D341Med (cell line): ENCODE measurements at regions not wholly inside any gene's neighbourhood (a gene's known extent, or its start where the extent isn't known, plus 50 kb on each side); places are given as distances from the start of the nearest gene placed in this dataset.
"Not testable (repeated sequence)": the region's sequence is repeated elsewhere in the genome, so short reads cannot be mapped to it uniquely, and the experiment has no call there.

Experiments used
- DNase-seq: peaks from one replicate; pipeline ENCODE4 v3.0.0; 2012; ENCODE audit warnings: low spot score

DNA sequence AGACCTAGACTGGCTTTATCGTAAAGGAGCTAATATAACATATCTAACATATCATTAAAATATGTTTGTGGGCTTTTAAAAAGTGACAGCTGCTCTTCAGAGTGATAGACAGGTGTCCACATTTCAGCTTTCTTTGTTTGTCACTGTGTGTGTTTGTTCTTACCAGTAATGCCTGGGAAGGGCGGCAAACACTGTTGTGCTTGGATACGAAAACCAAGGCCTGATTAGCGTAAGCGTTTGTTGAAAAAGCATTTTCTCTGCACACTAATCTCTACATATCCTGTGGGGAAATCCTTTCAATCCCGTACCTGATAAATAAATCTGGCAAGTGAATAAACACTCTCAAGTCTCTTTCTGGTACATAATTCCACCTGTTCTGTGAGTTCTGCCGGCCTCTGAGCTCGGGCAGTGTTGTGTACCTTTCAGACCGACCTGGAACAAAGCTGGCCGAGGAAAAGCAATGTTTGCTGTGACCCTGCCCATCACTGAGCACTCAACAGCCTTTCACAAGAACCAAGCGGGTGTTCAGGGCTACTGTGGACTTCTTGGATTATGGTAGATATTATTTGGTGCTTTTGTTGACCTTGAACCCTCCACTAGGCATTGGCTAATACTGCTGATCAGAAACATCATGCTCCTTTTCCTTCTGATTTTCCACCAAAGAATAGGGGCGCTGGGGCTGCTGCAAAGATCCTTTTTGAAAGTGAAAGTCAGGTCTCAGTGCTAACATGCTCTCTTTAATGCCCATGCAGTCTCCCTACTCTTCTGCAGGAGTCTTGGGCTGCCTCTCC lies 100.4 kb downstream of the CD83 start:
- DNase-seq: no peak

DNA sequence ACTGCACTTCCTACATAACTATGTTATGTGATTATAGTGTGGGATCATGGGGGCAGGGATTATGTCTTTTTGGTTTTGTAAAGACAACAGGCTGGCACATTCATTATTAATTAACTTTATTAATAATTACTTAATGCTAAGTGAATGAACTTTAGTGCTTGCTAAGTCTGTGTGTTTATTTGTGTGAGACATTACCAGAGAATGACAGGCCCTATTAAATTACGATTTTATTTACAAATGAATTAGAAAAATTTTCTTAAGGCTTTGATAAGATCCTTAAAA lies 100.9 kb downstream of the CD83 start:
- DNase-seq: no peak

DNA sequence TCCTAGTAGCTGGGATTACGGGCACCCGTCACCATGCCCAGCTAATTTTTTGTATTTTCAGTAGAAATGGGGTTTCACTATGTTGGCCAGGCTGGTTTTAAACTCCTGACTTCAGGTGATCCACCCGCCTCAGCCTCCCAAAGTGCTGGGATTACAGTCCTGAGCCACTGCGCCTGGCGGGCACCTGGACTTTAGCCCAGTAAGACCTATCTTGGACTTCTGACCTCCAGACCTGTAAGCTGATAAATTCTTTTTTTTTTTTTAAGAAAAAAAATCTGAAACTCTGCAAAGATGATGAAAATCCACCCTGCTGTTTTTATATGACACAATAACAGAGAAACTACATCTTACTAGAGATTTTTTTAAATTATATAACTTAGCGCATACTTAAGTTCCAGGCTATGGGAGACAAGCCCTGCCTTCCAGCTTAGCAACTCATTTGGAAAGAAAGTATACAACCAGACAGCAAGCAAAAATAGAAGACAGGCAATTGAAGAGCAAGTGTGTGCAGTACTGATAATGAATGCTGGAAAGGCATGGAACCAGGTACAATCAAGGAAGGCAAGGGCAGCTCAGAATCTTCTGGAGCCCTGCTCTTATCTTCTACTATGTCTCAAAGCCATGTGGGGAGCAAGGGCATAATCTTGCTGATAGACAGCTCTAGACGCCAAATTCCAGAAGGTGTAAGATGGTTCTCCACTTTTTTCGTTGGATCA lies 104.2 kb downstream of the CD83 start:
- DNase-seq: no peak

DNA sequence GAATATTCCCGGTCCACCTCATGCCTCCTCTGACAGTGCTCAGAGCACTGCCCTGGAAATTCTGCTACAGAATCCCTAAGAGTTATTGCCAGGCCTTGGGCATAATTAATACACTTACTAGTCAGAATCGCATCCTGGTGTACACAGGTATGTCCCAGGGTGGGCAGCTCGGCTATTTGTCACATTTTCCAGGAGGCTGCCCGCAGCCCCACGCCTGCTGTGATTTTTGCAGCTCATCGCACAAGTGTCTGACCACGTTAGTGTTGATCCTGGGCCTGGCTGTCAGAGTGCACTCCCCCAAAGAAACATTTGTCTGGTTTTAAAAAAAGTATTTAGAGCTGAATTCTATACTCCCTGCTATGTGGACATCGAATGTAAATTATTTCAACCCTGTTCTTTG lies 105.4 kb downstream of the CD83 start:
- DNase-seq: no peak

DNA sequence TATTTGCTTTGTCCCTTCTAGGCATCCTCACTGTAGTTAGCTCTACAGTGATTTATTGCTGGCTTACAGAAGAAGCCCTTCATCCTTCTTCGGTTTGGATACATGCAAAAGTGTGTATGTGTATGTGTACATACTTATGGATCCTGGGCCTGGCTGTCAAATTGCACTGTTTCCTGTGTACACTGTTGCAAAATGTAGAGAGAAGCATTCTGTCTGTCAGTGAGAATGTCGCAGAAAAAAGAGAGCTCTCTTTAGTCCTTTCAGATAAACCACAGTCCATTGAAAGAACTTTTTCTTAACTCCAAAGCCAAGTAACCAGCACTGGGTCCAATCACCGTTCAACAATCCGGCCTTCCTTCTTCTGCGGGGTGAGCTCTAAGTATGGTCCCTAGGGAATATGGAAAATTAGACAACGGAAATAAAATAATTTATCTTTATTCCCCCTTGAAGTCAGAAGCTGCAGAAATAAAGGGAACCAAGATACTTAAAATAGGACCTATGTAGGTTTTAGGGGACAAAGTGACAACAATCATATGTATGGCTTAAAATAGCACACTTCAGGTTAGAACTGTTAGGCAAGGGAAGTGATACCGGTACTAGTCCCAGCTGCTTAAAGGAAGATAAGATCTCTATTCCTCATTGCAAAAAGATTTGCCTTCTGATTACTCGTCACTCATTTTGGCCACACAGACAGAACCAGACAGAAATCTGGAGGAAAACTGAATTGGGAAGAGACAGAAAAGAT lies 107.0 kb downstream of the CD83 start:
- no peak for DNase-seq

DNA sequence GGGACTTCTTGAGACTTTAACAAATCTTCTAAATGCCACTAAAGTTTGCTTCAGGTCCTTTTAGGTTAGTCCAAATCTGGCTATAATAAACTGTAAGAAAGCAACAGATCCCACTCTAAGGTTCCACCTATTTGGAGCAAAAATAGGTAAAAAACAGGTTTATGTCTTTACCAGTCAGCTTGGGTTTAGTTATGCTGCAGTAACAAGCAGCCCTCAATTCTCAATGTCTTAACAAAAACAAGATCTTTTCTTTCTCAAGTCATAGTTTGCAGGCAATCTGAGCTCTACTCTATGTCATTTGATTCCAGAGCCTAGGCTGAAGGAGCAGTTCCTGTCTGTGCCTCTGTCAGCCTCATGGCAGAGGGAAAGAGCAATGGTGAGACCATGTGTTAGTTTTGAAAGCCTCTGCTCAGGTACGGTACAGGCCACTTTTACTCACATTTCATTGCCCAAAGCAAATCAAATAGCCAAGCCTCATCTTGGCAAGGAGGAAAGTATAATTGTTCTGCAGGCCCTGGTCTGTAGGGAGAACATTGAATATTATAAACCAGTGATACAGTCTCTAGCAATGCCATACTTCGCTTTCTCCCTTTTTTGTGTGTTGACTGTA lies 108.6 kb downstream of the CD83 start:
- DNase-seq: no peak

DNA sequence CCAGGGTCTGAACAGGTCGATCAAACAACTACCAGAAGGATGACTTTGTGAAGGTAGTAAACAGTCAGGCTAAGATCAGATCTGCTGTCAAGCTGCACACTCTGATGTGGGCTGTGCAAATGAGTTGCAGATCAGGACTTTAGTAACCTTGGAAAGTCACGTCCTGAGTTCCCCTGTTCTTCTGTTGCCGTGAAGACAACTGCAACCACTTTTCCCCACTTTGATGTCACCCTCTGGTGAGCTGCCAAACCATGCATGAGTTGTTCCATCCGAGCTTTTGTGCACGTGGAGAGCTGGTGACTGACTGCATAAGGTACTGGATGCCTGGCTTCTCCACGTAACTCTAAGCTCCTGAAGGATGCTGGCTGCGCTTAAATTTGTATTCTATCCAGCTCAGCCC lies 111.0 kb downstream of the CD83 start:
- DNase-seq: no peak

DNA sequence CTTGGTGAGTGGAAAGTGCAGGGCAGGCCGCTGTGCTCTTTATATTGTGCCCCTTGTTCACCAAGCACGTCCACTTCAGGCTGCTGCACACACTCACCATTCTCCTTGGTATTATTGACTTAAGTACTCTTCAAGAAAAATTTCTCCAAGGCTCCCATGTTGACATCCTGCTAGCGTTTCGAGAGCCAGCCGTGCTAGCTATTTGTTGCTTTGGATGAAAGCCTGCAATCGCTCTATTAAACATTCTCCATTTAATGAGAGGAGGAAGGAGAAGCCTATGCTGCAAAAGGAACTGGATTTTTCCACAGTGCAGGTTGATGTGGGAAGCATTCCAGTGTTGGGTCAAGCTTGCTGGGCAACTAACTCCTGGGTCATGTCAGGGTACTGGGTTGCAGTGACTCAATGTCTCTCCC lies 113.5 kb downstream of the CD83 start:
- DNase-seq: no peak

DNA sequence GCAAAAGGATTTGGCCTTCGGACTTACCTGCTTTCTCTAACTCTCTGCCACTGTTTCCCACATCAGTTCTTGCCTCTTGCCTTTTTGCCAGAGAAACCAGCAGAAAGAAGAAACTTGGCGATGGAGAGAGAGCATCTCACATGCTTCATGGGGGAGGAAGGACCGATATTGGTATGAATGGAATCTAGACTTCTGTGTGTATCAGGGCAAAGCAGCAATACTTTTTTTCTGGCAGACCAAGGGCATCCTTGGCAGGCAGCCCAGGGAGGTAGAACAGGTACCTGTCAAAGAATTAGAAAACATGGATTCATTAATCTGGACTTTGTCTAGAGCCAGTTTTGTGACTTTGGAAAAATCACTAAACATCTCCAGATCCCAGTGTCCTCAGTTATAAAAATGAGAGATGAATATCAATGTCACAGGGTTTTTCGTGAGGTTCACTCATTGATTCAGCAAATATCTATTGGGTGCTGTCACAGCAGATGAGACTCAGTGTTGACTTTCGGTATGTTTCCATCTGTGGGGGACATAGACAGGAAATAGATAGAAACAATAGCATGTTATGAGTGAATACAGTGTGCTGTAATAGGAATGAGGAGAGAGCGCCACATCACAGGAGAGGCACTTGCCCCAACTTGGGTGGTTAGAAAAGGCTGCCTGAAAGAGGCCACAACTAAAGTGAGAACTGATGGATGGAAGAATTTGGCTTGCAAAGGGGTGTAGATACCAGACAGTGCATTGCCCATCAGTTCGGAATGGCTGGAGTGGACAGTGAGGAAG lies 114.1 kb downstream of the CD83 start:
- DNase-seq: no peak

DNA sequence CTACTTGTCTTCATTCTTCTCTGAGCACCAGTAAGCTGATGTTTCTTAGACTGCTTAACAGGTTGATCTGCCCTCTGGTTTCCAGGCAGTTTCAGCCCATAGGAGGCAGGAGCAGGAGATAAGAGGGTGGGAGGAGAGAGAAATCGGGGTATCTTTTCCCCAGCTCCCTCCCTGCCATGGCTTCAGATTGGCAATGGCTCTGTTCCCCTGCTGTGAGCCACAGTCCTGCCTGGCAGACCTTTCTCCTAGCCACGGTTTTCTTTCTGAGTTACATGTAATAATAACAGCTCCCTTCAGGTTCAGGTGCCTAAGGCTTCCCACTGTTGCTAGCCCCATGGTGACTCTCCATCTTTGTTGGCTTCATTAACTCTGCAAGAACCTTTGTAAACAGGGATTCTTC lies 115.3 kb downstream of the CD83 start:
- no peak for DNase-seq

DNA sequence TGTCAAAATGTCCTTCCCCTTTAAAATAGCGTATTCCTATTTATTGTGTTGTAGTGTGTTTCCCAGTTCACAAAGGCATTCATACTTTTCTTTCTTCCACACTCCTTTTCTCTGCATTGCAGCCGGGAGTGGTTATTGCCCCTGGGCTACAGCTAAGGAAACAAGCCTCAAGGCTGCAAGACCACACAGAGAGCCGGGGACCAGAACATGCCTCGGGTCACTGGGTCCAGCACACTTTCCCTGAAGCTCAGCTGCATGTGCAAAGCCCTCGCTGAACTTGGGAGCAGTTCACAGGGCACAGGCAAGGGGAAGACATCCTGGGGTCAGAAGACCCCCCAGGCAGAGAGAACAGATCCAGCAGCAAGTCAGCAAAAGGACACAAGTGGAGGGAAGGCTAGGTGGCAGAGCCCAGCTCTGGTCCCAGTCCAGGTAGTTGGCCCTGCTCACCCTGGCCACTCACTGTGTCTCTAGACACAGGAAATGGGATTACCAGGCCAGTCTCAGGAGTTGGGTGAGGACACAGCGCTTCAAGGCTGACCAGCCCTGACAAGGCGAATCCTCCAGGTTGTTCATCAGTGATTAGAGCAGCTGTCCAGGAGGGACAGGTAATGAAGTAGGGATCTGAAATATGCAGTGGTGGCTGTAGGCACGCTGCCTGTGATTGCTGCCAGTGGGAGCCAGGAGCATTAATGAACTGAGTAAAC lies 118.2 kb downstream of the CD83 start:
- DNase-seq: no peak

DNA sequence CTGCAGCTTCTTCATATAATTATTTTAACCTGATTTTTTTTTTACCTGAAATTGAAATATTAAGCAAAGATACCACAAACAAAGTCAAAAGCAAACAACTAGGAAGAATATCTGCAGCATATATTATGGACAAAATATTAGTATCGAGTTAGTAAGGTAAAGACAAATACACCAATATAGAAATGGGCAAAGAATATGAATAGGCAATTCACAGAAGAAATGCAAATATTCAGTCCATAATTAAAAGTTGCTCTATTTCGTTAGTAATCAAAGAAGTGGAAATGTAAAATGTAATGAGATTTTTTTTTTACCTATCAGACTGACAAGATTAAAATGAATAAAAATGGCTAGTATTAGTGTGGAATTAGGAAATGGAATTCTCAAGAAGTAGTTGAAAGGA lies 121.5 kb downstream of the CD83 start:
- no peak for DNase-seq

DNA sequence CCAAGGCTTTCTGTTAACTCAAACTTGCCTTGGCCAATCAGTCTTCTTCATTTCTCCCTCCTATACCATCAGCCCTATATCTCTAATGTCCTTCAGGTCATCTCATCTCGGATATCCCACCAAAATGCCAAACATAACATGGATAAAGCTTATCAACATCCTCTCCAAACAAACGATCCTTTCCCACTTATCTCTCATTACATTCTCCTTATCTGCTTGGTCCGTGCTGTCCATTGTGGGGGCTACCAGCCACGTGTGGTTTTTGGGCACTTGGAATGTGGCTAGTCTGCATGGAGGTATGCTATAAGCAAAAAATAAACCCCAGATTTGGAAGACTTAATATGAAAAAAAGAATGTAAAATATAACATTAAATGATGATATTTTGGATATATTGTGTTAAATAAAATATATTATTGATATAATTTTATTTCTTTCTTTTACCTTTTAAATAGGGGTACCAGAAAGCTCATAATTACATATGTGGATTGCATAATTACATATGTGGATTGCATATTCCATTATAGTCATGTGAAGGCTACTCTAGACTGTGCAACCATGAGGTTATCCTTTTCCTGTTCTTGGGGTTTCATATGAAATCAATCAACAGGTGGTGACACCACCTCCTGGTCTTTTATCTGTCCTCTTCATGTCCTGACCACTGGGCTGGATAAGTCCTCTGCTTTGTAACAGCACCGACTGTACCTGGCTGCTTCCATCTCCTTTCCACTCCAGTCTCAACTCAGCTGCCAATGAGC lies 123.0 kb downstream of the CD83 start:
- no peak for DNase-seq

DNA sequence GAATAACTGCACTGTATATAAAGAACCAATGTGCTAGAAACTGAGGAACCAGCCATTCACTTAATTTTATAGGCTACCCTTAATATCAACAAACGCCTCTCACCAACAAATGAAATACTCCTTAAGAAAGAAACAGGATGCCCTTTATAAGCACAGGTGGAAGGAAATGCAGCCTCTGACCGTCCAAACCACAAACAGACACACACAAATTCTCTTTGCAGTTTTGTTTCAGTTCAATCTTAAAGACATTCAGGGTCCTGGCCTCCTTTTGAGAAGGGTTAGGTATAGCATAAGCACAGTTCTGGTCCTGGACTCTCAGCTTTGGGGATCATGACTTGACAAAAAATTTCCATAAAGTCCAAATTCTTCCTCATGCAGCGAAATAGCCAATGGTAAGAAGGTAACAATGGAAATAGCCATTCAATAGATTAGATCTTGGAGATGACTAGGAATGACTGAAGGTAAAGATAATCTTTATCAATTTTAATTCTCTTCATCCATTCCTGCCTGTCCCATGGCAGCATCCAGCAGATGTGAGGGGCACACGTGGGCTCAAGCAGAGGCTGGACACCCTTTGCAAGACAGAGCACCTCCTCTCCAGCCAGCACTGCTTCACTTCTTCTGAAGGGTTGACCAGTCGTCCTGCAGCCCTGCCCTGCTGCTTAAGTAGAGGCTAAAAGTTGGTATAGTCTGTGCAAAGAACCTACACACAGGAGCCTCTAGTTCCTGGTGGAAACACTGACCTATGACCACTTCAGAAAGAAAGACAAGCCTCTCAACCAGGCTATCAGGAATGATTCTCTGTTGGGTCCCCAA lies 123.9 kb downstream of the CD83 start:
- no peak for DNase-seq

DNA sequence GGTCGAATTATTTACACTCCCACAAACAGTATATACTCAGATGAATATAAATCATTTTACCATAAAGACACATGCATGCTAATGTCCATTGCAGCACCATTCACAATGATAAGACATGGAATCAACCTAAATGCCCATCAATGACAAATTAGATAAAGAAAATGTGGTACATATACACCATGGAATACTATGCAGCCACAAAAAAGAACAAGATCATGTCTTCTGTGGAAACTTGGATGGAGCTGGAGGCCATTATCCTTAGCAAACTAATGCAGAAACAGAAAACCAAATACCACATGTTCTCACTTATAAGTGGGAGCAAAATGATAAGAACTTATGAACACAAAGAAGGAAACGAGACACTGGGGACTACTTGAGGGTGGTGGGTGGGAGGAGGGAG lies 125.3 kb downstream of the CD83 start:
- not testable (repeated sequence) for DNase-seq

DNA sequence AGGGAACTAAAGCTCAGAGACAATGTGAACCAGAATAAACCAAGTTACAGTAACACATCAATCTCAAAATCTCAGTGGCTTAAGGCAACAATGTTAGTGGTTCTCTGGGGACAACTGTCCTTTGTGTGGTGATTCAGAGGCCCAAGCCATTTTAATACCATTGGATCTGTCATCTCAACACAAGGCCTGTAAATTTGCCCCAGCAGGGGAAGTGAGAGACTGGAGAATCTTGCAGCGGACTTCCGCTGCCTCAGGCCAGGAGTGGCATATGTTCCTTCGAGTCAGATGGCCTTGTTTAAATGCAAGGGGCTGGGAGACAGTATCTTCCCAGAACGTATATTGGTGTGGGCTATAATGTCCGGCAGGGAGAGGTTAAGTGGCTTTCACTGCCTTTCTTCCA lies 126.0 kb downstream of the CD83 start:
- DNase-seq: no peak

DNA sequence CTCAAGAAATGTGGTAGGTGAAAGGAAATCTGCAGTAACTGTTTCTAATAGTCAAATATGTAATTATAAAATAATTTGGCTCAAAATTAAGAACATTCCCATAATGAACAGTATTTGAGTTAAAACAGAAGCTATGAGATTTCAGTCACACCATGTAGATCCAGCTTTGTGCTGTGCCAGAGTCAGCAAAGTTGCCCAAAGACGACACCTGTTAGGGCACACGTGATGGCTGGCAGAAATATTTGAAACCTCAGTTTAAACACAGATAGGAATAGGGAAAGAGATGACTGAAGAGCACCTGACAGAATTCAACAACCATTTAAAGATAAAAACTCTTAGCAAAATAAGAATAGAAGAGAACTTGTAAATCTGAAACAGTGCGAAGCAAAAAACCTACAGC lies 129.3 kb downstream of the CD83 start:
- no peak for DNase-seq

DNA sequence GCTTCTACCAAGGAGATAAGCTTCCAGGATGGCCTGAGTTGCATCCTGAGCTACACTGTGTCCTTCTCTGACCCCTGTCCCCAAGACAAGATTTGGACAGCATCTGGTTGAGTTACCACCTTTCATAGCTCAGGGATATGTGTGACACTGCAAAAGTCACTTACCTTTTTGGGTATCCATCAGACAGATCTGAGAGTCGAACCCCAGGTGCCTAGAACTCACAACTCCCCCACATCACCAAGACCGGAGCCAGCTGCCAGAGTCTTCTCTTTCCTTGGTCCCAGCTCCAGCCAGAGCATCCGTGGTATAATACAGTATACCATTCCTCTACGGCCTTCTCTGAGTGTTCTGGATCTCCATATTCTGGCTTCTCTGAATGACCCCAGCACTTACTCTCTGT lies 133.0 kb downstream of the CD83 start:
- no peak for DNase-seq

DNA sequence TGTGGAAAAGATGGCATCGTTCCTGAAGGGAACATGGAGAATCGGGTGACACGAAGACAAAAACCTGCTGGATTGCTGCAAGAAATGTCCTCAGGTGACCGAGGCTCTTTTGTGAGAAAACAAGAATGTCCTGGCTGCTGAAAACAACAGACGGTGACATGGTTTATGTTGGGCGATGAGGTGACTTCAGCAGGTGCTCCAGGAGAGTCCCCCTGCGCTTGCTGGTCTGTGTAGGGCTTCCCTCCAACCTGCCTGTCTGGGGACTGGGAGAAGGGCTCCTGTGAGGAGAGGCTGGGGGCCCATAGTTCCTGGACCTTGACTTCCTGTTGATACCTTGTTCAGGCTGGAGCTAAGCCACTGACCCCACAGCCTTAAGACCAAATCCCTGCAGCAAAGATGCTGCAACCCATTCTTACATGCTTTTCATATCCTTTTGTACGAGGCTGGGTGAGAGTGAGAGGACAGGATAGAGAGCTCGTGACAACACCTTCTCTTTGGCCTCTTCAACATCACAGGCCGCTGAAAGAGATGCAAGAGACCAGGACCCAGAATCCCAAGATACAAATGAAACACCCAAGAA lies 134.8 kb downstream of the CD83 start:
- DNase-seq: no peak
